ENCODE measurements at regions not wholly inside any gene's neighbourhood (a gene's known extent, or its start where the extent isn't known, plus 50 kb on each side); places are given as distances from the start of the nearest gene placed in this dataset.

GRCh38 chr1:60906039-60906438 lies 176.3 kb upstream of the NFIA start:
- TF ChIP-seq TAF1 (IDR thresholded peaks at IDR 0.05; ENCODE audit: borderline replicate concordance, low read depth, low read length) = no peak
- TF ChIP-seq POLR2A (IDR thresholded peaks at IDR 0.05; ENCODE audit: low read depth, low read length) = no peak
- no peak for TF ChIP-seq POLR2AphosphoS5 (IDR thresholded peaks at IDR 0.05; ENCODE audit: low read depth, low read length)
- DNase-seq (ENCODE audit: insufficient read length) (no peak), FAIRE-seq (no peak)

GRCh38 chr1:60904099-60904851 lies 178.1 kb upstream of the NFIA start:
- DNase-seq (ENCODE audit: insufficient read length) = no peak
- no peak for FAIRE-seq

GRCh38 chr1:60903591-60903990 lies 178.8 kb upstream of the NFIA start:
- DNase-seq (ENCODE audit: insufficient read length) = no peak
- no peak for TF ChIP-seq POLR2A (IDR thresholded peaks at IDR 0.05; ENCODE audit: low read depth, low read length)
- no peak for TF ChIP-seq TAF1 (IDR thresholded peaks at IDR 0.05; ENCODE audit: borderline replicate concordance, low read depth, low read length)
- TF ChIP-seq POLR2AphosphoS5 (IDR thresholded peaks at IDR 0.05; ENCODE audit: low read depth, low read length) = no peak
- no peak for FAIRE-seq

More at GRCh38 chr1:60904099-60904851, 178.1 kb upstream of the NFIA start:
- no peak for TF ChIP-seq TAF1 (IDR thresholded peaks at IDR 0.05; ENCODE audit: borderline replicate concordance, low read depth, low read length)
- no peak for TF ChIP-seq POLR2AphosphoS5 (IDR thresholded peaks at IDR 0.05; ENCODE audit: low read depth, low read length)
- no peak for TF ChIP-seq POLR2A (IDR thresholded peaks at IDR 0.05; ENCODE audit: low read depth, low read length)

- no peak for DNase-seq (ENCODE audit: insufficient read length)
- no peak for FAIRE-seq
- TF ChIP-seq POLR2A (IDR thresholded peaks at IDR 0.05; ENCODE audit: low read depth, low read length) (no peak), POLR2AphosphoS5 (IDR thresholded peaks at IDR 0.05; ENCODE audit: low read depth, low read length) (no peak), TAF1 (IDR thresholded peaks at IDR 0.05; ENCODE audit: borderline replicate concordance, low read depth, low read length) (no peak)
These were observed 182.9 kb upstream of the NFIA start for GRCh38 chr1:60899464-60899863.

GRCh38 chr1:60898987-60899386 lies 183.4 kb upstream of the NFIA start:
- FAIRE-seq = no peak
- no peak for TF ChIP-seq TAF1 (IDR thresholded peaks at IDR 0.05; ENCODE audit: borderline replicate concordance, low read depth, low read length)
- no peak for TF ChIP-seq POLR2A (IDR thresholded peaks at IDR 0.05; ENCODE audit: low read depth, low read length)
- TF ChIP-seq POLR2AphosphoS5 (IDR thresholded peaks at IDR 0.05; ENCODE audit: low read depth, low read length) = no peak
- DNase-seq (ENCODE audit: insufficient read length) = no peak

- no peak for DNase-seq (ENCODE audit: insufficient read length)
- TF ChIP-seq POLR2AphosphoS5 (IDR thresholded peaks at IDR 0.05; ENCODE audit: low read depth, low read length) (no peak), TAF1 (IDR thresholded peaks at IDR 0.05; ENCODE audit: borderline replicate concordance, low read depth, low read length) (no peak), POLR2A (IDR thresholded peaks at IDR 0.05; ENCODE audit: low read depth, low read length) (no peak)
- no peak for FAIRE-seq
These were observed 183.9 kb upstream of the NFIA start for GRCh38 chr1:60898413-60898812.

GRCh38 chr1:60896701-60897363 lies 185.5 kb upstream of the NFIA start:
- no peak for FAIRE-seq
- no peak for DNase-seq (ENCODE audit: insufficient read length)
- TF ChIP-seq POLR2A (IDR thresholded peaks at IDR 0.05; ENCODE audit: low read depth, low read length) (no peak), TAF1 (IDR thresholded peaks at IDR 0.05; ENCODE audit: borderline replicate concordance, low read depth, low read length) (no peak), POLR2AphosphoS5 (IDR thresholded peaks at IDR 0.05; ENCODE audit: low read depth, low read length) (no peak)

- no peak for FAIRE-seq
- no peak for TF ChIP-seq POLR2AphosphoS5 (IDR thresholded peaks at IDR 0.05; ENCODE audit: low read depth, low read length)
- no peak for TF ChIP-seq TAF1 (IDR thresholded peaks at IDR 0.05; ENCODE audit: borderline replicate concordance, low read depth, low read length)
- TF ChIP-seq POLR2A (IDR thresholded peaks at IDR 0.05; ENCODE audit: low read depth, low read length) = no peak
- no peak for DNase-seq (ENCODE audit: insufficient read length)
These were observed 186.7 kb upstream of the NFIA start for GRCh38 chr1:60895701-60896100.

- DNase-seq (ENCODE audit: insufficient read length) = no peak
- no peak for FAIRE-seq
These were observed 187.1 kb upstream of the NFIA start for GRCh38 chr1:60895252-60895651.

GRCh38 chr1:60894741-60895140 lies 187.6 kb upstream of the NFIA start:
- TF ChIP-seq TAF1 (IDR thresholded peaks at IDR 0.05; ENCODE audit: borderline replicate concordance, low read depth, low read length) (no peak), POLR2A (IDR thresholded peaks at IDR 0.05; ENCODE audit: low read depth, low read length) (no peak), POLR2AphosphoS5 (IDR thresholded peaks at IDR 0.05; ENCODE audit: low read depth, low read length) (no peak)
- FAIRE-seq = no peak
- no peak for DNase-seq (ENCODE audit: insufficient read length)

More at GRCh38 chr1:60895252-60895651, 187.1 kb upstream of the NFIA start:
- TF ChIP-seq TAF1 (IDR thresholded peaks at IDR 0.05; ENCODE audit: borderline replicate concordance, low read depth, low read length) (no peak), POLR2A (IDR thresholded peaks at IDR 0.05; ENCODE audit: low read depth, low read length) (no peak), POLR2AphosphoS5 (IDR thresholded peaks at IDR 0.05; ENCODE audit: low read depth, low read length) (no peak)

GRCh38 chr1:60894130-60894529 lies 188.2 kb upstream of the NFIA start:
- no peak for TF ChIP-seq POLR2A (IDR thresholded peaks at IDR 0.05; ENCODE audit: low read depth, low read length)
- no peak for TF ChIP-seq POLR2AphosphoS5 (IDR thresholded peaks at IDR 0.05; ENCODE audit: low read depth, low read length)
- TF ChIP-seq TAF1 (IDR thresholded peaks at IDR 0.05; ENCODE audit: borderline replicate concordance, low read depth, low read length) = no peak
- FAIRE-seq = no peak
- DNase-seq (ENCODE audit: insufficient read length) = no peak

Measured in GM12892 (cell line).